Ishikawa (cell line): ENCODE measurements at regions not wholly inside any gene's neighbourhood (a gene's known extent, or its start where the extent isn't known, plus 50 kb on each side); places are given as distances from the start of the nearest gene placed in this dataset.

Experiments used
- EP300 ChIP-seq: IDR thresholded peaks from 2 replicates; pipeline ENCODE4 v1.6.1; 2012; ENCODE audit warnings: borderline replicate concordance
- NFIC ChIP-seq: IDR thresholded peaks from 2 replicates; pipeline ENCODE4 v1.6.1; 2012
- RAD21 ChIP-seq: IDR thresholded peaks from 2 replicates; pipeline ENCODE4 v1.6.1; 2012; ENCODE audit warnings: low read depth
- REST ChIP-seq: IDR thresholded peaks from 2 replicates; pipeline ENCODE4 v1.6.1; 2012; ENCODE audit warnings: low read depth, mild to moderate bottlenecking
- TAF1 ChIP-seq: IDR thresholded peaks from 2 replicates; pipeline ENCODE4 v1.6.1; 2012; ENCODE audit warnings: low read depth, mild to moderate bottlenecking
- TCF12 ChIP-seq: IDR thresholded peaks from 2 replicates; pipeline ENCODE4 v1.6.1; 2012; ENCODE audit warnings: low read depth
- TEAD4 ChIP-seq: IDR thresholded peaks from 2 replicates; pipeline ENCODE4 v1.6.1; 2012
- TF ChIP-seq, protein P1 (sequence below): IDR thresholded peaks from 2 replicates; pipeline ENCODE4 v1.6.1; 2012

- TF ChIP-seq, protein P1, sequence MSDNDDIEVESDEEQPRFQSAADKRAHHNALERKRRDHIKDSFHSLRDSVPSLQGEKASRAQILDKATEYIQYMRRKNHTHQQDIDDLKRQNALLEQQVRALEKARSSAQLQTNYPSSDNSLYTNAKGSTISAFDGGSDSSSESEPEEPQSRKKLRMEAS: no peak
- no peak for TF ChIP-seq TAF1
- TF ChIP-seq REST: no peak
- TF ChIP-seq TEAD4: no peak
- TF ChIP-seq TCF12: no peak
- no peak for TF ChIP-seq NFIC
- no peak for TF ChIP-seq EP300
These were observed 69.0 kb upstream of the SPANXN1 start for GRCh38 chrX:145178268-145178667.

- peak; percentile 30; the same call in 1 of the 2 replicates for TF ChIP-seq RAD21
- TF ChIP-seq REST: no peak
These were observed 56.4 kb upstream of the SPANXN1 start for GRCh38 chrX:145190801-145191389.
